RPMI8226 (cell line): ENCODE measurements at regions not wholly inside any gene's neighbourhood (a gene's known extent, or its start where the extent isn't known, plus 50 kb on each side); places are given as distances from the start of the nearest gene placed in this dataset.

Experiments used
- DNase-seq: peaks from one replicate; pipeline ENCODE4 v3.0.0-alpha.2; 2015

DNA sequence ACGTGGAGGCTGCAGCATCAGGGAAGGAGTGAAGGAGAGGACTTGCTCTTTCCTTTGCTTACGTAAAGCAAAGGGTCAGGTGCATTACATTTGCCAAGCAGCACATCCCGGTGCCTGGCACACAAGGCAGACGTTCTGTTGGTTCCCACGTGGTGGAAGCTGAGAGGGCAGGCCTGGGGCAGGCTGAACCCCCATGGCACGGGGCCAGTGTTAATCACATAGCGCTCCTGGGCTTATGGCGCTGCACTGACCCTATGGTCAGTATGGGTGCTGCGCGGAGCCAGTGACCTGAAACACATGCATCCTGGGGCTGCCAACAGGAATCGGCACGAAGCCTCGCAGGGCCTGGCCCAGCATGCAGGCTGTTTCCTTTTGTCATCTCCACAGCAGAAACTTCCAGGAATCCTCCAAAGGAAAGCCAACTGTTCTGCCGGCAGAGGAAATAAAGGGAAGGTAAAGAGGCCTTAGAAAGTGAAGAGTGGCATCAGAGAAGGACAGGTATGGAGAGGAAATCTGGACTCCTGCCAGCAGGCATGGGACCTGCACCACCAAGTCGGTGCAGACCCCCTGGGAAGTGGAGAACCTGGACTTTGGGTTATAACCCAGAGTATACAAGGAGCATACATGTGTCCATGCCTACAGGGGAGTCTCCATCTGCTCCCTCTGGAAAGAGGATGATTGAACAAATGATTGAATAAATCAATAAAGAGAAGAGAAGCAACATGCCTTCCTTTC, 560.2 kb downstream of the TCERG1L start:
- no peak for DNase-seq

DNA sequence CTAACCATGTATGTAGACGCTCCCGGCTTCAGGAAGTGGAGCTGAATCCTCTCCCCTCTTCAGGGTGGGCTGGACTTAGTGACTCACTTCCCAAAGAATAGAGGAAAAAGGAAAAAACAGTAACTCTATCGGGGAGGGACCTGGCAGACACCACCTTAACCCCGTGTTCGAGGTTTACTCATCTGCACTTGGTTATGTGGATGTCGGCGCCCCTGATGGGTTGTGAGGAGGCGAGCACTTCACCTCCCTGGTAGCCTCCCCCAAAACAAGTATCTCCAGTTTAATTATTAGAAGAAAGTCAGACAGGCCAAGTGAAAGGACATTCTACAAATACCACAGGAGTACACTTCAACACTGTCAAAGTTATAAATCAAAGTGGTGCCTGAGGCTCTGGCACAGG, 559.7 kb downstream of the TCERG1L start:
- DNase-seq: no peak

DNA sequence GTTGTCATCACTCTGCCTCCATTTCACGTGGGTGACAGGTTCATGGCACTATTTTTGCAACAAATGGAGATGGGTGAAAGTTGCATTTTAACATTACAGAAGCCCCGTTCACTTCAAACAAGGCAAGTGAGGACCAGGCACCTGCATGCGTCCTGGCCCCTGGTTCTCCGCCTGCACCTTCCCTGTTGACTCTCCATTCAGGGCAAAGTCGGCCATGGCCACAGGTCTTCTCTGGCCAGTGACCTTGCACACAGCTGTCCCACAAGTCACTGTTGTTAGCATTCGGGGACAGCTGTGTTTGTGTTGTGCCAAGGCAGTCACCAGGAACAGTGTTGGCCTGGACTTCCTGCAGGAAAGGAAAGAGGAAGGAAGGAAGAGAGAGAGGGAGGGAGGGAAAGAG, 554.9 kb downstream of the TCERG1L start:
- no peak for DNase-seq

DNA sequence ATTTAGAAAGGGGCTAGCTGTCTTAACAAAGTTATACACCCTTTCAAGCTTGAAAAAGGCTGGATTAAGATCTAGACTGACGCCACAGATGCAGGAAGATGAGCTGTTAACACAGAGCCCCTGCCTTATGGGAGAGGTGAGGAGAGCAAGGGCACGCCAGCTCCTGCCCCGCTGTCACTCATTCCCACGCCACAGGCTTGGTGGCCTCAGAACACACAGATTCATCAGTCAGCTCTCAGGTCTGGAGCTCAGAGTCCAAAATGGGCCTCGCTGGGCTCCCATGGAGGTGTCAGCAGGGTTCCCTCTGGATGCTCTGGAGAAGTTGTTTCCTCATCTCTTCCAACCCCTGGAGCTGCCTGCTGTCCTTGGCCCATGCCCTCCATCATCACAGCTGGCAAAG, 554.2 kb downstream of the TCERG1L start:
- DNase-seq: no peak

DNA sequence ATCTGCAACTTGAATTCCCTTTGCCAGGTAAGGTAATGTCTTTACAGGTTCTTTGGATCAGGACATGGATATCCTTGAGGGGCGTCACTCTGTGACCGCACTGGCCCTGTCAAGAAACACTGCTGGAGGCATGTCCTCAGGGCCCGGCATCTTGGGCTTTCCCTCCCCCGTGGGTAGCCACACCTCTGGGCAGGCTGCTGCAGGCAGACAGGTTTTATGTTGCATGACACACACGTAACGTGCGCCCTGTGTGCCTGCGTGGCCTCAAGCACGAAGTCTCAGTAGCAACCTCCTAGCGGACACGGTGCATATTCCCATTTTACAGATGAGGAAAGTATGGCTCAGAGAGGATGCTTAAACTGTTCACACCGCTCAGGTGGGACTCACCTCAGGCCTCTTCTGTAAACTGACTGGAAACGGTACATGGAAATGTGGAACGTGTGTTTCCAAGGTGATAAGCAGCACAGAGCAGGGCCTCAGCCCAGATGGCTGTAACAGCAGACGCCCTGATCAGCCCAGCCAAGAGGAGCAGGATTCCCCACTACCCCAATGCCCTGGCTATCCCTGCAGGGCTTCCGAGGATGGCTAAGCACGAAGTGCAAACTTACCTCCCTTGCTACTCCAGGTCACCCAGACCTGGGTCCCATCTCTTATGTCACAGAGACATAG, 553.6 kb downstream of the TCERG1L start:
- DNase-seq: no peak

DNA sequence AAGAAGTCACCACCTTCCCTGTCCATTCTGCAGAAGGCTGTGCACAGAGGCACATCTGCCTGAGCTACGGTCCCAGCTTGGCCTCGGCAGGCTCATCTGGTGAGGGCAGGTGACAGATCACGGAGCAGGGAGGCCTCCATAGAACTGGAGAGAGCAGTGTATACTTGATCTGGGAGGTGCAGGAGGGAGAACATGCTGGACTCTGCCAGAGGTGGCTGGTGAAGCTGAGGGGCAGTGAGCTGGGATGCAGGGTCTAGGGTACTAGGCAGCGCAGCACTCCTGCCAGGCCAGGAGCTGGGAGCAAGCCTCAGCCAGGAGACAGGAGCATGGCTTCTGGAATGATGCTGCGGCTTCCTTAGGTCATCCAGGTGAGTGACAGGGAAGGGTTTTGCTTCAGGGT, 553.0 kb downstream of the TCERG1L start:
- DNase-seq: no peak

DNA sequence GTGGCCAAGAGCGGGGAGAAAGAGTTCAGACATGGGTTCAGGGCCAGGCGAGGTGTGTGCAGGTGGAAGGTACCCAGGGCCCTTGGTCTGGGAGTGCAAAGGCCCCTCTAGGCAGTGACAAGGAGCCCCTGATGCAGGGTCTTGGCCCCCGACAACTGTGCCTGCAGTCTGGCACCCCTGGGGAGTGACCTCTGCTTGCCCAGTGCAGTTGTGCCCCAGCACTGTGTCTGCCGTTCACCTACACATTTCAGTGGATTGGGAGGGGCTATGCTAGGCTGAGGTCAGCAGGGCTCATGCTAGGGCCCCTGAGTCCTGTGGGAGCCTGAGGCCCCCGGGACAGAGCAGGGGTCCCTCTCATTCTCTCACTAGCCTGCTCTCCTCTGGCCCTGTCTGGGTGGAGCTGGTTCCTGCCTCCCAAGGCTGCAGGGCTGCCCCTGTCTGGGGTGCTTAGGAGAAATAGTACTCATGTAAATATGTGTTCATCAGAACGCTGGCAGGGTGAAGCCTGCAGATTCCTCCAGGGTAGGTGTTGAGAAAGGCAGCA, 550.4 kb downstream of the TCERG1L start:
- DNase-seq: no peak

DNA sequence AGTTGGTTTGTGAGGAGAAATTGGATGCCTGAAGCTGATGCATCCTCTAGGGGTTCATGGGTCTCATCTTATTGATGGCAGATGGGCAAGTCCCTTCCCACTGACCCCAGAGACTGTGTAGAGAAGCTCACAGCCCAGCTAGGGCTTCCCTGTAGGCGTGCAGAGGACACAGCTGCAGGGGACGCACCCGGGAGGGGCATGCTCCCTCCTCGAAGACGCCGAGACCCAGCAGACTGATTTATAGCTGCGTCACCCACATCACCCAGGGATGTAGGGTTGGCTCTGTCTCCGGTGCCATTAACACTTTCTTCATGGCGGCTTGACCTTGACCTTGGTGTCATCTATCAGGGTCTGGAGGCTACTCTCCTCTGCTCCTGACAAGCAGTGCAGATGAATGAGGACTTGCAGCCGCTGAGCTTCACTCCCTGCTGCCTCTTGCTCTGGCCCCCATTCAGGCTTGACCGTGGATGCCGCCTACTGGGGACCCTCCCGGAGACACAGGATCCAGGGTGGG, 549.7 kb downstream of the TCERG1L start:
- DNase-seq: no peak

DNA sequence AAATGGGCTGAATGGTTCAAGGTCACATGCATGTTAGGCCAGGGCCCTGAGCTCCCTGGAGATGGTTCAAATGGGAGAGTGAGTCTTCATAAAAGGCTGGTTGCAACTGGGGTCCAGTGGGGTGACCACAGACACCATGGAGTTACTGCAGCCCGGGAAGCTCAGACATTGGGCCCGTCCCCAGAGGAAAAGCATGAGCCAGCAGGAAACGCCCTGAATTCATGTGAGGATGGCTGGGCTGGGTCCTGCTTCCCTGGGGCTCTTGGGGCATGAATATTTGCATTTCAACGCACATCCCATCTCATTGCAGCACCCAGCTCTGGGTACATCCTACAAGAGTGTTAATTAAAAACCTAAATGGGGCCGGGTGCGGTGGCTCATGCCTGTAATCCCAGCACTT, 549.0 kb downstream of the TCERG1L start:
- no peak for DNase-seq

DNA sequence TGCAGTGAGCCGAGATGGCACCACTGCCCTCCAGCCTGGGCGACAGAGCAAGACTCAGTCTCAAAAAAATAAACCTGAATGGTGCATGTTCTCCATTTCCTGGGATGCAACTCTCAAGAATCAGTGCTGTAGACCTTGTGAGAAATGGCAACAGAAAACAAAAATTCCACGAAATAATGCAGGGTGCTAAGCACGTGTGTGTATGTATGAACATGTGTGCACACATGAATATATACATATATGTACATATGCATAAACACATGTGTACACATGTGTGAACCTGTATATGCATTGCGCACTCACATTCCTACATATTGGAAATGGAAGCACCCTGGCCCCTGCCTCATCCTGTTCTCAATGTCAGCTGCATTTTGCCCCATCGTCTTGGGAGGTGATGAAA, 548.5 kb downstream of the TCERG1L start:
- no peak for DNase-seq

DNA sequence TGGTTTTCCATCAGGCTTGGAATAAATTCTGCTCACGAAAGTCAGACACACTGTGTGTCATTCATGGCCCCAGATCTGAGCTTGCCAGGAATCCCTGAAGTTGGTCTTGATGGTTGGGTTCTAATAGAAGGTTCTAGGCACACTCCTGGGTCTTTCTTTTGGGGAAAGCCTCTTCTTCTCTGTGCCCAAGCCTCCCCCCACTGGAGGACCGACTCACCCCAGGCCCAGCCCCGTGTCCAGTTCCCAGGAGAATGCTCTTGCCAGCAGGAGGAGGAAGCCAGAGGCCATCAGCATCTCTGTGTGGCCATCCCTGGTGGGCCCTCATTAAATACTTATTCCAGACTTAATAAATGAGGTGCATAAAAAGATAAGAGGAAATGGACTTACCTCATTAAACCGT, 548.0 kb downstream of the TCERG1L start:
- DNase-seq: no peak

DNA sequence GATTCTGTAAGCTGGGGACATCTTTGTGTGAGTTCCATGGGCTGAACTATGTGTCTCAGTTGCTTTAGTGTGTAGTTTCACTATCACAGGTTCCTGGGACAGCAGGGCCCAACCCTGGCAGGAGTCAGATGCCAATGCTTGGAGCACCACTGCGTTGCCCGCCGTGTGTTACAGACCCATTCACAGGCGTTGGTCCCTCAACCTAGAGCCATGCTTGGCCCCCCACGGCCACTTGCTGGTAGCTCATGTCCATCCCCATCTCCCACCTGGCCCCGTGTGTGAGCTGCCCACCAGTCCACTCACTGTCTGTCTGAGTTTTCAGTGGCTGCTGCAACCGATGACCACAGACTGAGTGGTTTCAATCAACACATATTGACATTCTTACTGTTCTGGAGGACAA, 546.9 kb downstream of the TCERG1L start:
- DNase-seq: no peak

DNA sequence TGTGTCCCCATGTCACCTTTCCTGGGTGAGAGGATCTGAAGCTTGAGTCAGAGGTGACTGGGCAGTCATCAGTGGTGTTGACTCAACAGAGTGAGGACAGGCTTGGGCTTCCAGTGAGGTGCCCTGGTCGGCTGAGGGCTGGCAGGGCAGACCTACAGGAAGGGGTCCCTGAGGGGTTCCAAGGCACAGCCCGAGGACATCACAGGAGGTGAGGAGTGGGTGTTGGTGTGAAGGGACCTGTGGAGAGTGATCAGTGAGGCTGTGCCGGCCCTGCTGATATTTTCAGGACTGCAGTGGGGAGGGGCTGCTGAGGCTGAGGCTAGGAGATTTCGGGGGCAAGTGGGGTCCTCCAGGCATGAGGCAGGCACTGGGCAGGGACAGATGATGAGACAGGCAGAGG, 545.5 kb downstream of the TCERG1L start:
- no peak for DNase-seq

DNA sequence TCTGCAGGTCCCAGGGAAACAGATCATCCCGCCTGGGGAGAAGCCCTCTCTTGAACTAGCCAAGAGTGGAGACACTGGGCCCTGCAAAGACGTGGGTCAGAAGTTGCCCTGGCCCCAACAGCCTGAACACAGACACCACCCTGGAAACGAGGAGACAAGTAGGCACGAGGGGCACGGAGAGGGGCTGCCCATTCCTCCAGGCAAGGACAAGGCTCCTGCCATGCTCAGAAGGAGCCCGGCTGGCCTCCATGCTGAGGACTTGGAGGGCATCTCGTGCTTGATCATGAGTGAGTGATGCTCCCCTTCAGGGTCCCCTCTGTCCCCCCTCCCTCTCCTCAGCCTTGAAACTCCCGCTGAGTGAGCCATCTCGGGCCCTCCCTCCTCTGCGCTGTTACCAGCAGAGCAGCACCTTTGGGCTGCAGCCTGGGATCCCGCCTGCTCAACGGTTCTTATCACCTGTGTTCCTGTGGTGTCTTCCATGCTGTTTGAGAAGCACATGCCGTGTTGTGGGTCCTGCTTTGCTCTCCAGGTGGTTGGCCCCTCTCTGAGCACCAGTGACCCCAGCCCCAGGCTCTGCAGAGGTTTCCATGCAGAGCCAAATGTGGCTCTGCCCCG, 544.3 kb downstream of the TCERG1L start:
- DNase-seq: no peak

DNA sequence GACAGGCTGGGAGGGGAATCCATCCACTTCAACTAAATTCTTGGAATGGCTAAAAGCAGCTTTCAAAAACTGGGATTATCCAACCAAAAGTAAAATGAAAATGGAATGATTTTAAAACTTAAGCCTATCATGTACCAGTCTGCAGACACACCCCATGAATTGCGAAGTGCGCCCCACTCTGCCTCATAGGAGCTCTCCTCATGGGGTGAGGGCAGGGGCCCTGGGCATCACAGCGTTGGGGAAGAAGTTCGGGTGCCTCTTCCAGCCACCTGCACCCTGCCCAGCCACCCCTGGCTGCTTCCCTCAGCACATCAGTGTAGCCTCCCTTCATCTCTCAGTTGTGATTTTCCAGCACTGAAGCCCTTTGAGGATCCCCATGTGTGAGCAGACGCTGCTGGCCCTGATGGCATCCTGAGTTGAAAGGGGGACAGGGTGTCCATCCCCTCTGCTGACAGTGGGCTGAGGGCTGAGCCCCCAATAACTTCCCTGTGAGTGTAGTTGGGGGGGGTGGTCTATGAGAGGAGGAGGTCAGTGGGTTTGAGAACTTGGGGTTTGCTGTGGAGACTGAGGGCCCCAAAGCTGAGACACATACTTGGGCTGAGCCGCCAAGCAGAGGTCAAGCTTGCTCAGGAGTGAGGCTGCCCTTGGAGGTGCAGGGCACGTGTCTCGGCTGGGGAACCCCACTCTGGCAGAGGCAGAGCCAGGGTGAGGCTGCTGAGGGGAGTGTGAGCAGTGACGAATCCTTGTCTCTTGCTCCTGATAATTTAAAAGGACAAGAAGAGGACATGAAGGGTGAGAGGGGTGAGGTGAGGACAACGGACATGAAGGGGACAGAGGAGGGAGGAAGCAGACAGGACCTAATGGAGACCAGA, 542.1 kb downstream of the TCERG1L start:
- no peak for DNase-seq

DNA sequence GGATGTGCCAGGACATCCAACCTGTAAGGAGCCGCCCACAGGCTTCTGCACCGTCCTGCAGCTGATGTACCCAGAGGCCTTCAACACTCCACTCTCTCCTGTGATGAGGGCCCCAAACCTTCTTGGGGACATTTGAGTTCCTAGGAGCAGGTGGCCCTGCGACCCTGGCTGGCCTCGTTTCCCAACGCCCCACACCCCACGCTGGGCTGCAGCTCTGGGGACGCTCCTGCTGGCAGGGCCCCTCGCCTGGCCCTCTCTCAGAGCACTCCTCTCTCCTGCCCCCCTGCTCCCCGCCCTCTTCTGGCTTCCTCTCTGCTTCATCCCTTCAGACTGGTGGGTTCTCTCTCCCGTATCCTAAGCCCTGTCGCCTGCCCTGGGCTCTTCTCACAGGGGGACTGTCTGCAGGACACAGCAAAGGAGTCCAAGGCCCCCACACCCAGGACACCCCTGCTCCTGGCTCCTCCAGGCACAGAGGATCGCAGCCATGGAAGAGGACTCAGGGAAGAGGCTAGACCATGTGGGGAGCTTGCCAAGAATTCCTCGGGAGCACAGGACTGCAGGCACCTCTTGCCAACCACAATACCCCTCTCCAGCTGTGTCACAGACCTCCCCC, 541.4 kb downstream of the TCERG1L start:
- no peak for DNase-seq

DNA sequence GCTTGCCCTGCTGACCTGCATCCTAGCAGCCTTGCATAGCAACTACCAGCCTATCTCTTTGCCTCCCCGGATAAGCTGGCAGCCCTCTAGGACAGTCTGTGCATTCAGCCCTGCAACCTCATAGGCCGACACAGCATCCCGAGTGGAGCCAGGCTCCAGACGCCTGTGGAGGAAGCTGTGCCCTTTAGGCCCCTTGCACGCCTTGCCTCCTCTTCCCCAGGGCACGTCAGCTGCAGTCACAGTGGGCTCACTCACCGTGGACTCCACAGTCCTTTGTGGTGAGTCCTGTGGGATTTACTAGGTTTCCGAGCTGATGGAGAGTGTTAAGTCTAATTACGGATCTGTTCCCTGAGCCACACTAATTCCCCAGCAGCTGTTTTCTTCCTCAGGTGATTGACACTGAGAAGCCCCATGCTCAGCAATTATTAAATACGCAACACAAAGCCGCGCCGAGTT, 540.0 kb downstream of the TCERG1L start:
- no peak for DNase-seq

DNA sequence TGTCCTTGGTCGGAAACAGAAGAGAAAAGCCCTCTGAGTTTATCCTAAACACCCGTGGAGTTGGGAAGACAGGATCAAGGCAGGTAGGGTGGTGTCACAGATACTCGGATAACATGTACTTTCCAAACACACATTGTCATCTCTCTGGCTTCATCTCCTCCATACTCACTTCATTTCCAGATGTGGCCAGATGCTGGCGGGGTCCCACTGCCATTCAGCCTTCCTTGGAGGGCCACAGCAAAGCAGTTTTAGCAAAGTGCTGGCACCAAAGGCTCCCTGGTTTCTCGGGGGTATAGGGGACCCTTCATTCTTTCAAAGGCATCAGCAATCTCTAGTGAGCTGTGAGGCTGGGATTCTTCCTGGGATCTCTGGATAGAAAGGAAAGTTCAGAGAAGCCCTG, 539.5 kb downstream of the TCERG1L start:
- no peak for DNase-seq

DNA sequence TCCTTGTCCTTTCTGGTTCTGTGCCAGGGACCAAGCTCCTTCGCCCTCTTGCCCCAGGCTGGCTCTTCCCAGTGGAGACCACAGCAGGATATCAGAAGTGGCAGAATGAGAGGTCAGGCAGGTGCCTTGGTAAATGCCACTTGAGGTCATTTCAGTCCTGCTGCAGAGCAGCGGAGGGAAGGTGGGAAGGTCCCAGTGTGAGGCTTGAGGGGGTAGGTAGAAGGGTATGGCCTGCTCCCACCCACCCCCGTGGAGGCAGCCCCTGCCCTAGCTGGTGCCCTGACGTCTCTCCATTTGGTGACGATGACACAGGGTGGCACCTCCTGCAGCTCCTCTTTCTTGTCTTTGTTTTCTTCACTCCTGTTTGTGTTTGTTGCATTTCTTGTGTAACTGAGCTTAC, 538.8 kb downstream of the TCERG1L start:
- DNase-seq: no peak

DNA sequence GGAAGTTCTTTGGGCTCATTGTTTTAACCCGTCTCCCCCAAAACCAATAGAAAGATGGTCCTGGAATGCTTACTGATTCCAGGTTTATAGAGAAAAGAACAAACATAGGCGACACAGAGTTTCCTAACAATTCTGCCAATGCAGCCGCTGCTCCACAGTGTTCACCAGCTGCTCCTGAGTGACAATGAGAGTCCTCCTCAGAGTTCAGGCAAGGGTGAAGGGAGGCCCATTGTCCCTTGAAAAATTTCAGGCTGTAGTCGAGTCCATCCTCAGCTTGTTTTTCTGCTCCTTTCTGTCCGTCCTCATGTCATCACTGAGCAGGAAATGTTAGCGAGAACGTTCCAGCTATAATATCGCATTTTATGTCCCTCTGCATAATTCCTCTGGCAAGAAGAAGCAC, 537.6 kb downstream of the TCERG1L start:
- no peak for DNase-seq

DNA sequence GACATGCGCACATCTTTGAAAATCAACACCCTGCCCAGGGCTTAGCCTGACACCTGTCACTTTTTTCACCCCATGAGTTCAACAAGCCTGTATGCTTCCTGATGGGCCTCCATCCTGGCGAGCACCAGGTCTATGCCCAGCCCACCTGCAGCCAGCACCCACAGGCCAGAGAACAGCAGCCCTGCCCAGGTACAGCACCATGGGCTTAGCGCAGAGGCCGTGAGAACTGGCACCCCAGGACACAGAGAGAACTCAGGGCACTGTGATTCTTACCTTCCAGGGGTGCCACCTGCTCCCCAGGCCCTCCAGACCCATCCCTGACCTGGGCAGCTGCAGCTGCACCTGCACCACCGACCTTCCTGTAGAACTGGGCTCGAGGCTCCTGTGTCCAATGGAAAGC, 536.6 kb downstream of the TCERG1L start:
- no peak for DNase-seq

DNA sequence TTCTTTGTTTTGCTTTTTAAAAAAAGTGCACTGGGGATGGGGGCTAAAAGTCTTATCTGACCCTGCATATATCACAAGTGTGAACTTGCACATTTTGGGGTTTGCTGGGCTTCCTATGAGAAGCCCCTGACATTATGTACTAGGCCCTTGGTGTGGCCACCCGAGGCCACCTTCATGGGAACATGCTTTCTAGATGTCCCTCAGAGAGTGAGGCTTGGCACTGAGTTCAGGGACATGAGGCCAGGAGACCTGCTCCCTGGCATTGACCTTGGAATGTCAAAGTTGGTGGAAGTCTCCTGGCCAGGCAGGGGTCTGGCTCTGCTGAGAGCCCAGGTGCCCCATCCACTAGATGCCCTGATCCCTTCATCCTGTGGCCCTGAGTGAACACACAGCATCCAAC, 536.2 kb downstream of the TCERG1L start:
- no peak for DNase-seq
